ENCODE measurements at regions not wholly inside any gene's neighbourhood (a gene's known extent, or its start where the extent isn't known, plus 50 kb on each side); places are given as distances from the start of the nearest gene placed in this dataset.

DNA sequence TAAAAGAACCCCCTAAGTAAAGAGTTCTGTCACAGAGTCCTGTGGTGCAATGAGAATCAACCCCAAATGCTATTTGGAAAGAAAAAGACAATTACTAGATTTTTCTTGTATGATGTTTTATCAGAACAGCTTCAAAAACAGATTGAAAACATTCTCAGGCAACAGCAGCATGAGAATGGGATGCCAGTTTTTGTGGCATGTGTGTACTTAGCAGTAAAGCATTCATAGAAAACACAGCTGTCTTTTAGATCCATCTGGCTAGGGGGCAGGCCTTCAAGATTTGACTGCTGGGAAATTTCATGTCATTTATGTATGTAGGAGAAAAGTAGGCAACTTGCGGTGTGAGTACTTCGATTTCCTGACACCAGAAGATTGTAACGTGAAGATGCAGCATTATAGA, 170.5 kb upstream of the HTR2A start:
- no peak for TF ChIP-seq YY1 (IDR thresholded peaks at IDR 0.05; ENCODE audit: insufficient read depth, insufficient read length)
- no peak for TF ChIP-seq ZNF274 (IDR thresholded peaks at IDR 0.05; ENCODE audit: low read depth, low read length)
- no peak for TF ChIP-seq SUZ12 (IDR thresholded peaks at IDR 0.05; ENCODE audit: extremely low read depth, insufficient read depth, insufficient read length)
